Astrocyte (in vitro differentiated cells and primary cell): ENCODE measurements at regions not wholly inside any gene's neighbourhood (a gene's known extent, or its start where the extent isn't known, plus 50 kb on each side); places are given as distances from the start of the nearest gene placed in this dataset.

Experiments used
- CTCF ChIP-seq: IDR thresholded peaks from 2 replicates; pipeline ENCODE4 v1.5.1; 2011; ENCODE audit warnings: low read depth, mild to moderate bottlenecking, inconsistent platforms, low read length, moderate library complexity; ENCODE audit not compliant: insufficient read depth
- EZH2 ChIP-seq: IDR thresholded peaks from 2 replicates; pipeline ENCODE4 v1.6.1; 2012; ENCODE audit warnings: mild to moderate bottlenecking, low read length, inconsistent platforms; ENCODE audit not compliant: insufficient read depth

DNA sequence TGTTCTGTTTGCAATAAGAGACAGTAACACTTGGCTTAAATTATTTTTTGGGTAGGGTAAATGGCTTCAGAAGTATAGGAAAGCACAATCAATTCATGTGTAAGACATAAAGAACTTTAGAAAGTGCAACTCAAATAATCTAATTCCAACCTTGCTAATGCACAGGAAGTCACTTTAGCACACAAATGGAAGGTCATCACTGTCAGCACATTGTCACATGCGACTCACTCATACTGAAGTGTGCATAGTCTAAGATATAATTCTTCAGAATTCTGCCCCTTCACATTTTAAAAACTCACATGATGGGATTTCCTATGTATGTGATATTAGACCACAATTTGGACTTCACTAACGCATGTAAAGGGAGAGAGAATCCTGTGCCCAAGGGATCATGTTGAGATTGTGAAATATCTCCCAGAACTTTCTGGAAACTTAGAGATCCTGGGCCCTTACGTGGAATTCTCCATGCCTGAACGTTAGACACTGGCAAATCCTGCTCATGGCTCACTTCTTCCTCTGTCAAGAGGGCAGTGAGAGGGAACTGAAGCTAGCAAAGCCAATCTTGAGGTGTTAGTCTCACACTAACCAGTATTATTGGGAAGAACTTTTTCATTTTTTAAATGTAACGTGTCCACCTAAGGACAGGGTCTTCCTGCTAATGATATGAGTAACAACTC, 403.2 kb upstream of the PTGER4 start:
- no peak for TF ChIP-seq CTCF
- TF ChIP-seq EZH2 = no peak
